Stimulated activated CD4-positive, alpha-beta T cell treated with anti-CD3 and anti-CD28 coated beads, Interleukin-4, amount 100 ng/mL, for 4 hours (primary cell): ENCODE measurements at regions not wholly inside any gene's neighbourhood (a gene's known extent, or its start where the extent isn't known, plus 50 kb on each side); places are given as distances from the start of the nearest gene placed in this dataset.
"Not testable (repeated sequence)": the region's sequence is repeated elsewhere in the genome, so short reads cannot be mapped to it uniquely, and the experiment has no call there.

Experiments
- DNase-seq, 2 experiments: peaks; one replicate each; pipeline ENCODE4 v3.0.0-alpha.2; 2020

- no peak for DNase-seq
These were observed 95.1 kb upstream of the MRPS22 start for GRCh38 chr3:139248593-139249255.

GRCh38 chr3:139251529-139251928, 92.3 kb upstream of the MRPS22 start:
- DNase-seq: no peak

GRCh38 chr3:139252719-139253118, 91.1 kb upstream of the MRPS22 start:
- DNase-seq: no peak

- no peak for DNase-seq
These were observed 85.5 kb upstream of the MRPS22 start for GRCh38 chr3:139258276-139258675.

- DNase-seq: no peak
These were observed 84.4 kb upstream of the MRPS22 start for GRCh38 chr3:139259398-139259797.

GRCh38 chr3:139260041-139260486, 83.8 kb upstream of the MRPS22 start:
- DNase-seq: no peak

GRCh38 chr3:139260793-139261736, 82.8 kb upstream of the MRPS22 start:
- no peak for DNase-seq

- no peak for DNase-seq
These were observed 81.8 kb upstream of the MRPS22 start for GRCh38 chr3:139261754-139262586.

- no peak for DNase-seq
These were observed 80.0 kb upstream of the MRPS22 start for GRCh38 chr3:139263798-139264197.

GRCh38 chr3:139264375-139264774, 79.4 kb upstream of the MRPS22 start:
- no peak for DNase-seq

- no peak for DNase-seq
These were observed 78.4 kb upstream of the MRPS22 start for GRCh38 chr3:139265131-139266016.

GRCh38 chr3:139267300-139268246, 76.2 kb upstream of the MRPS22 start:
- no peak for DNase-seq

- DNase-seq: no peak
These were observed 73.8 kb upstream of the MRPS22 start for GRCh38 chr3:139269984-139270383.

GRCh38 chr3:139270652-139271051, 73.2 kb upstream of the MRPS22 start:
- DNase-seq: not testable (repeated sequence)

- DNase-seq: no peak
These were observed 63.7 kb upstream of the MRPS22 start for GRCh38 chr3:139280027-139280671.

- no peak for DNase-seq
These were observed 62.7 kb upstream of the MRPS22 start for GRCh38 chr3:139281096-139281495.

GRCh38 chr3:139281522-139282196, 62.2 kb upstream of the MRPS22 start:
- no peak for DNase-seq

GRCh38 chr3:139283301-139283700, 60.5 kb upstream of the MRPS22 start:
- DNase-seq: no peak

- DNase-seq: no peak
These were observed 59.6 kb upstream of the MRPS22 start for GRCh38 chr3:139284221-139284620.

- DNase-seq: no peak
These were observed 58.1 kb upstream of the MRPS22 start for GRCh38 chr3:139285691-139286090.
